HL-60 (cell line): ENCODE measurements at regions not wholly inside any gene's neighbourhood (a gene's known extent, or its start where the extent isn't known, plus 50 kb on each side); places are given as distances from the start of the nearest gene placed in this dataset.

Source experiments
- DNase-seq, 2 experiments: peaks; one replicate each; pipeline ENCODE4 v3.0.0-alpha.2; 2010 to 2020; ENCODE audit warnings: low read depth in 1 of 2, low spot score in 1 of 2
- H3K27ac ChIP-seq: fragments of 250-450 bp; sonication (Bioruptor Pico); replicated peaks from 2 replicates; pipeline ENCODE4 v1.5.1; 2020; ENCODE audit warnings: mild to moderate bottlenecking, moderate library complexity
- H3K27me3 ChIP-seq: fragments of 250-450 bp; sonication (Bioruptor Pico); 2 replicates; pipeline ENCODE4 v1.5.1; 2021; ENCODE audit warnings: mild to moderate bottlenecking, moderate library complexity; ENCODE audit not compliant: insufficient read depth, poor library complexity, severe bottlenecking
- H3K4me3 ChIP-seq: replicated peaks from 2 replicates; pipeline ENCODE4 v1.5.1; 2011; ENCODE audit warnings: mild to moderate bottlenecking, control low read depth, low read length; ENCODE audit not compliant: insufficient read depth
- CTCF ChIP-seq: IDR thresholded peaks from one replicate; pipeline ENCODE4 v1.5.1; 2011; ENCODE audit warnings: low read length, control low read depth, inconsistent platforms; ENCODE audit not compliant: insufficient read depth
- GABPA ChIP-seq: IDR thresholded peaks from 2 replicates; pipeline ENCODE4 v1.6.1; 2012; ENCODE audit warnings: low read depth
- POLR2AphosphoS5 ChIP-seq: IDR thresholded peaks from 2 replicates; pipeline ENCODE4 v1.6.1; 2012; ENCODE audit warnings: low read depth
- REST ChIP-seq: IDR thresholded peaks from 2 replicates; pipeline ENCODE4 v1.6.1; 2012; ENCODE audit warnings: low read depth; ENCODE audit not compliant: insufficient replicate concordance
- SPI1 ChIP-seq: IDR thresholded peaks from 2 replicates; pipeline ENCODE4 v1.6.1; 2012; ENCODE audit warnings: low read depth, mild to moderate bottlenecking, borderline replicate concordance

- no peak overlapping the region for H3K27ac ChIP-seq
- no peak for DNase-seq
- TF ChIP-seq POLR2AphosphoS5, result no peak
- no peak for TF ChIP-seq SPI1
- no peak for TF ChIP-seq CTCF
- TF ChIP-seq GABPA, result no peak
- TF ChIP-seq REST, result no peak
- H3K27me3 ChIP-seq, result no peaks in the 10 kb centered on the region
- H3K4me3 ChIP-seq, result no peak overlapping the region
Observed at GRCh38 chr13:56917966-56918365, 222.8 kb upstream of the PRR20A start.

GRCh38 chr13:56923626-56924140 is 217.0 kb upstream of the PRR20A start:
- no peak overlapping the region for H3K4me3 ChIP-seq
- no peak for DNase-seq
- no peak for TF ChIP-seq POLR2AphosphoS5
- TF ChIP-seq SPI1, result no peak
- no peak for TF ChIP-seq REST
- no peak for TF ChIP-seq CTCF
- TF ChIP-seq GABPA, result no peak

GRCh38 chr13:56924401-56924800 is 216.3 kb upstream of the PRR20A start:
- no peaks in the 10 kb centered on the region for H3K27me3 ChIP-seq
- no peak overlapping the region for H3K4me3 ChIP-seq
- H3K27ac ChIP-seq, result no peak overlapping the region
- DNase-seq, result no peak
- TF ChIP-seq GABPA (no peak), CTCF (no peak), REST (no peak), POLR2AphosphoS5 (no peak)

More at GRCh38 chr13:56923626-56924140, 217.0 kb upstream of the PRR20A start:
- Histone ChIP-seq H3K27ac (no peak overlapping the region), H3K27me3 (no peaks in the 10 kb centered on the region)
